ENCODE measurements at regions not wholly inside any gene's neighbourhood (a gene's known extent, or its start where the extent isn't known, plus 50 kb on each side); places are given as distances from the start of the nearest gene placed in this dataset.
"Not testable (repeated sequence)": the region's sequence is repeated elsewhere in the genome, so short reads cannot be mapped to it uniquely, and the experiment has no call there.

DNA sequence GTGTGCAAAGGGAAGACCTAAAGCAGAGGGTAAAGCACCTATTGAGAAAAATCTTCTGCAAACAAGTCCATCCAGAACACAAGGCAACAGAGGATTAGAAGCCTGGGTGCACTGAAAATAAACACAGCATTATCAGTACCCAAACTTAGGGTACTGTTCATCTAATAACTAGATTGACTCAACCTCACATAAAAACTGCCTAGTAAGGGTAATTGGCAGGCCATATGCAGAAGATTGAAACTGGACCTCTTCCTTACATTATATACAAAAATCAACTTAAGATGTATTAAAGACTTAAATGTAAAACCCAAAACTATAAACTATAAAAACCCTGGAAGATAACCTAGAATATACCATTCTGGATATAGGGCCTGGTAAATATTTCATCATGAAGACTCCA is 91.2 kb upstream of the SIRPG start:
- no peak overlapping the region for H3K4me3 Mint-ChIP-seq (ENCODE audit: unreplicated experiment)
- no peaks in the 10 kb centered on the region for H3K9me3 Mint-ChIP-seq (ENCODE audit: unreplicated experiment)
- peaks cover 8% of the 10 kb centered on the region for H3K4me1 Mint-ChIP-seq (ENCODE audit: unreplicated experiment)

GRCh38 chr20:1747953-1748577 is 90.5 kb upstream of the SIRPG start:
- H3K27me3 Mint-ChIP-seq (ENCODE audit: unreplicated experiment) = no peaks in the 10 kb centered on the region
- no peak for TF ChIP-seq CTCF (IDR thresholded peaks at IDR 0.05; ENCODE audit: unreplicated experiment)
- DNase-seq (ENCODE audit: low spot score) = no peak
- no peak overlapping the region for H3K27ac Mint-ChIP-seq (ENCODE audit: unreplicated experiment)
- peaks cover 8% of the 10 kb centered on the region for H3K4me1 Mint-ChIP-seq (ENCODE audit: unreplicated experiment)
- no peaks in the 10 kb centered on the region for H3K9me3 Mint-ChIP-seq (ENCODE audit: unreplicated experiment)
- H3K4me3 Mint-ChIP-seq (ENCODE audit: unreplicated experiment) = no peak overlapping the region
- H3K36me3 Mint-ChIP-seq (ENCODE audit: low read depth, unreplicated experiment) = no peaks in the 10 kb centered on the region

More for the DNA sequence above, 91.2 kb upstream of the SIRPG start:
- no peak for TF ChIP-seq CTCF (IDR thresholded peaks at IDR 0.05; ENCODE audit: unreplicated experiment)
- DNase-seq (ENCODE audit: low spot score) = no peak
- Mint-ChIP-seq H3K27ac (ENCODE audit: unreplicated experiment) (no peak overlapping the region), H3K27me3 (ENCODE audit: unreplicated experiment) (no peaks in the 10 kb centered on the region), H3K36me3 (ENCODE audit: low read depth, unreplicated experiment) (no peaks in the 10 kb centered on the region)

GRCh38 chr20:1742049-1742434 is 84.5 kb upstream of the SIRPG start:
- not testable (repeated sequence) for H3K9me3 Mint-ChIP-seq (ENCODE audit: unreplicated experiment); H3K4me3 Mint-ChIP-seq (ENCODE audit: unreplicated experiment); H3K36me3 Mint-ChIP-seq (ENCODE audit: low read depth, unreplicated experiment); H3K27ac Mint-ChIP-seq (ENCODE audit: unreplicated experiment); H3K27me3 Mint-ChIP-seq (ENCODE audit: unreplicated experiment); DNase-seq (ENCODE audit: low spot score)
- H3K4me1 Mint-ChIP-seq (ENCODE audit: unreplicated experiment) = peaks cover 13% of the 10 kb centered on the region

- no peak for DNase-seq (ENCODE audit: low spot score)
Observed at GRCh38 chr20:1741309-1742048, 83.9 kb upstream of the SIRPG start.

DNA sequence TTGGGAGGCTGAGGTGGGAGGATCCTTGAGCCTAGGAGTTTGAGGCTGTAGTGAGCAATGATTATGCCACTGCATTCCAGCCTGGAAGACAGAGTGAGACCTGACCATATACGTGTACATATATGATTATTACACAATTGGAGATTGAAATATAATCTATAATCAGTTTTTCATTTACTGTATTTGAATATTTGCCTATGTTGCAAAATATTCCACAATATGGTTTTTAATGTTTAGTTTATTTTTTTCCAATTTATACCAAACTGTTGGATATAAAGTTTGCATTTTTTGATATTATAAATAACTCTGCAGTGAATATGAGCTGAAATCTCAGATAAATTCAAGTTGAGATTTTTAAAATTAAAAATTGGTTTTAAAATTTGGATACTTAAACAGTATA is 79.6 kb upstream of the SIRPG start:
- Mint-ChIP-seq H3K36me3 (ENCODE audit: low read depth, unreplicated experiment) (no peaks in the 10 kb centered on the region), H3K4me1 (ENCODE audit: unreplicated experiment) (peaks cover 13% of the 10 kb centered on the region), H3K9me3 (ENCODE audit: unreplicated experiment) (no peaks in the 10 kb centered on the region), H3K27me3 (ENCODE audit: unreplicated experiment) (peaks cover 3% of the 10 kb centered on the region), H3K27ac (ENCODE audit: unreplicated experiment) (no peak overlapping the region), H3K4me3 (ENCODE audit: unreplicated experiment) (no peak overlapping the region)
- no peak for TF ChIP-seq CTCF (IDR thresholded peaks at IDR 0.05; ENCODE audit: unreplicated experiment)
- no peak for DNase-seq (ENCODE audit: low spot score)

More at GRCh38 chr20:1741309-1742048, 83.9 kb upstream of the SIRPG start:
- H3K4me1 Mint-ChIP-seq (ENCODE audit: unreplicated experiment) = peaks cover 13% of the 10 kb centered on the region
- no peak overlapping the region for H3K4me3 Mint-ChIP-seq (ENCODE audit: unreplicated experiment)
- no peaks in the 10 kb centered on the region for H3K36me3 Mint-ChIP-seq (ENCODE audit: low read depth, unreplicated experiment)
- no peaks in the 10 kb centered on the region for H3K9me3 Mint-ChIP-seq (ENCODE audit: unreplicated experiment)
- no peak for TF ChIP-seq CTCF (IDR thresholded peaks at IDR 0.05; ENCODE audit: unreplicated experiment)
- H3K27me3 Mint-ChIP-seq (ENCODE audit: unreplicated experiment) = no peaks in the 10 kb centered on the region
- no peak overlapping the region for H3K27ac Mint-ChIP-seq (ENCODE audit: unreplicated experiment)

Data from endothelial cell (in vitro differentiated cells).